ENCODE measurements at regions not wholly inside any gene's neighbourhood (a gene's known extent, or its start where the extent isn't known, plus 50 kb on each side); places are given as distances from the start of the nearest gene placed in this dataset.

GRCh38 chr6:151702851-151703658, 104.4 kb upstream of the ESR1 start:
- no peak for TF ChIP-seq CTCF (IDR thresholded peaks at IDR 0.05; ENCODE audit: low read depth, low read length)
- no peak for TF ChIP-seq EZH2phosphoT487 (IDR thresholded peaks at IDR 0.05; ENCODE audit: low read depth)

Data from OCI-LY3 (cell line).